Sciatic nerve (tissue), 2 donors: ENCODE measurements at regions not wholly inside any gene's neighbourhood (a gene's known extent, or its start where the extent isn't known, plus 50 kb on each side); places are given as distances from the start of the nearest gene placed in this dataset.
A peak's percentile ranks its signal among the peaks of the same experiment; 100 is the strongest.
"Not testable (repeated sequence)": the region's sequence is repeated elsewhere in the genome, so short reads cannot be mapped to it uniquely, and the experiment has no call there.

Source experiments
- ATAC-seq: fragments of 200-7000 bp; cut with Tn5 transposase; one replicate; pipeline ENCODE4 v1.9.1; 2020; ENCODE audit warnings: mild to moderate bottlenecking, moderate library complexity
- DNase-seq: peaks from one replicate; pipeline ENCODE4 v3.0.0-alpha.2; 2020; ENCODE audit warnings: low spot score
- intact Hi-C: fragments of 100-400 bp; cut with DNase I; formaldehyde crosslinking; loops from one replicate; pipeline ENCODE4 v1.14.2; 2022
- donor health status: DM: no; HTN: no; CAD: no.
- donor health status: DM: no; HTN: no; CAD: no.

DNA sequence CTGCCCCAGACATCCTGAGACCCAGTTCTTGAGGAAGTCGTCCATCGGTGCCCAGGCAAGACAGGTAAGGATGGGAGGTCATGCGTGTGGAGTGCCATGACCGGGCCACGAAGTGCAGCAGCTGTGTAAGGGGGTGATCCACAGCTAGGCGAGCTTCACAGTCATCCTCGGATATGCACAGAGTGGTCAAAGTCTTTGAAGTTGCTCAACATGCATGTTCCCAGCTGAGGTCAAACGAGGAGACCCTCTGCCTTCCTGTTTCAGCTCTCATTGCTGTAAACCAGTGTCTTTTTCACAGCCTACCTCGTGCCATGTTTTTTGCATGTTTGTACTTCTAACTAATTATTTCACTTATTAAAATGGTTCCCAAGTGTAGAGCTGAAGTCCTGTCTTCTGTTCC lies 109.9 kb upstream of the TBL1X start:
- DNase-seq (no peak), ATAC-seq (no peak)
- intact Hi-C loops, result no loop called here

DNA sequence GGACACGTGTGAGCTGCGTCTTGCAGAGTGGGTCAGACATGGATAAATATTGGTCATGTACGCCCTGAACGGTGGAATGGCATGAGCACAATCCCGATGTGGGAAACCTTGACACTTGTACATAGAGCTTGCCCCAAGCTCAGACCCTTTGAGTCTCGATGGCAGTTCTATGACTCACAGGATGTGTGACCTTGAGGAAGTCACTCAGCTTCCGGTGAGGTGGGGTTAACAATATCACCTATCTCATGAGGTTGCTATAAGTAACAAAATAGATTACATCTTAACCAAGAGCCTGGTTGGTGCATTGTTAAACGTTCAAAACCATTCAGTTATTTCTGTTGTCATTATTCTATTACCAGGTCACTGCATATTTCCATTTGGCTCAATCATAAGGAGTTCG lies 109.1 kb upstream of the TBL1X start:
- intact Hi-C loops, result no loop called here
- no peak for DNase-seq
- no peak for ATAC-seq

DNA sequence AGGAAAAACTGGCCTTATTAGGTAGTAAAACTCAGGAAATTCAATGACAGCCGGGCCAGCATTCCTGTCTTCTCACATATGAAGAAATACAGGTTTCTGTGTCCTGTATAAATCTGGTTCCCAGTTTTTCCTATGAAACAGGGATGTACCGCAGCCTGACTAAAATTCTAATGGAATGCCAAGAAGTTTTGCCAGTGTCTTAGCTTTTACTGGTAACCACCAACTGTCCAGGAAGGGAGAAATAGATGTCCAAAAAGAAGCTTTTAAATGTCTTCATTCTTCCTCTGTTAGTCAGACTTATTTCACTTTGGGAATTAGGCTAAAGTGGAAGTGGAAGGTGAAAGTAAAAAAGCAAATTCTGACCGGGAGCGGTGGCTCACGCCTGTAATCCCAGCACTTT lies 108.0 kb upstream of the TBL1X start:
- intact Hi-C loops, result no loop called here
- DNase-seq (no peak), ATAC-seq (no peak)

DNA sequence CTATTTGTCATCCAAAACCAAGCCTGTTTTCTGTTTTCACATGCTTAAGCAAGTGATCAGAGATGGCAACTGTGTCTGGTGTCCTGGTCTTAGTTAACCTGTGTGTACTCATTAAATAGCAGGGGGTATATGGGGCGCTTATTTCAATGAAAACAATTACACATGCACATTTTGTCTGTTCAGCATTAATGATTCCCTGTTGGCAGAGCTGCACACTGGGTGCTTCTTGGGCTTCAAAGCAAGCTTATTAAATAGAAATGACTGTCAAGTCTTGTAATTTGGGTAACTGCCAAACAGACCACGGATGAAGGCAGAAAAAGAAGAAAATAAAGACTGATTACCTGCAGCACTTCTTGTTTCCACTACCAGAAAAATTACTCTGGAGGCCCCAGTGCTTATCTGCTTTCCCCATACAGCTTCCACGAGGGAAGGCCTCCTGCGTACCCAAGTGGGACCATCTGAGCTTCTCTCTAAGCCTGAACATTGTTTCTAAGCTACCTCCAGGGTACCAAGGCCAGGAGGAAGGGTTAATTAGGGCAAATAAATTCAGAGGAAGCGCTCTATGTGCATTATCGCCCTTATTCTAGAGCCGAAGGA lies 107.2 kb upstream of the TBL1X start:
- DNase-seq (no peak), ATAC-seq (no peak)
- intact Hi-C loops, result no loop called here

- no peak for DNase-seq
- peak; percentile 15 for ATAC-seq
- intact Hi-C loops, result no loop called here
These were observed 102.4 kb upstream of the TBL1X start for GRCh38 chrX:9362363-9362928.

- DNase-seq (no peak), ATAC-seq (peak; percentile 36)
- intact Hi-C loops, result no loop called here
These were observed 97.4 kb upstream of the TBL1X start for GRCh38 chrX:9367421-9367820.

DNA sequence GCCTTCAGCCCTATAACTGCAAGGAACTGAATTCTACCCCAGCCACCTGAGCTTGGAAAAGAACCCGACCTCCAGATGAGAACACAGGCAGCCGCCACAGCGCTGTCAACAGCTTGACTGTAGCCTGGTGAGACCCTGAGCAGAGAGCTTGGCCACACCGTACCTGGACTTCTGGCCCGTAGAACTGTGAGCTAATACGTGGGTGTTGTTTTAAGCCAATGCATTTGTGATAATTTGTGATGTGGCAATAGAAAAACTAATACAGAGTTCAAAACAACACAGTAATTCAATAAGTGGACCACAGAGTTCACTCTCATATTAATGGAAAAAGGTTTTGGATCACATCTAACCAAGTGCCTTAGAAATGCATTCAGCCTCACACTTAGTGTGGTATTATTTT lies 96.6 kb upstream of the TBL1X start:
- no peak for DNase-seq
- intact Hi-C loops, result no loop called here
- ATAC-seq, result peak; percentile 25

DNA sequence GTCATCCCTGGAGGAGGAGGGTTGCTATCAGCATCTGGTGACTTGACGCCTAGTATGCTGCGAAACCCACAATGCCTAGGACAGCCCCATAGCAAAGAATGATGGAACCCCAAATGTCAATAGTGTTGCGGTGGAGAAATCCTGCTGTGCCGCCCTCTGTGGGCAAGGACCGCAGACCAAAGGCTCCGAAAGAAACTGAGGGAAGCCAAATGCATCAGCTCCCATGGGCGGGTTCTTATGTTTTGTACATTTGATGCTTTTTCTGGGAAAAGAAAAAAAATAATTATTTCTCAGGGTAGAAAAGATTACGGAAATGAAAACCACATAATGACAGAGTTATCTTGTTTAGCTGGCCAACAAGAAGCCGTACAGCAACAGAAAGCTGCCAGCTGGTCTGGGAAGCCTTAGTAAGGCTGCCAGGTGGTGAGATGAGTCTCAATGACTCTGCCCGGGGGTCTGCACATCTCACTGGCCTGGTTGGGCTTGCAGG lies 95.0 kb upstream of the TBL1X start:
- no peak for DNase-seq
- peak; percentile 29 for ATAC-seq
- intact Hi-C loops, result no loop called here

DNA sequence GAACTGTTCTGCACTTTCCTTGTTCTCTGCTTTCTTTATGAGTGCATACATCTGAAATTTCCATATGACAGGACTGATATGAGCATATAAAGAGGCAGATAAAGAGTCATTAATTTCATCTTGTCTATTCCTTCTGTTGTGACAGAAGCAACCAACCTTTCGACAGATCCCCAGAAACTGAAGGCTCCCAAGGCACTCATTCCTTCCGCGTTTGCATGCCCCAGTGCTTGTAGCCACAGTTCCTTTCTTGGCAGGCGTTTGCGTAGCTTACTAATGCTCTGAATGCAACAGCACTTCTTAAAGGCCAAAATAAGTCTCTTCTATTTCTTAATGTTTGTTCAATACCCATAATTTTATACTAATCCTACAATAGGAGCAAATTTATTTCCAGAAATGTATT lies 94.0 kb upstream of the TBL1X start:
- intact Hi-C loops, result no loop called here
- ATAC-seq (peak; percentile 36), DNase-seq (no peak)

- ATAC-seq (no peak), DNase-seq (no peak)
- intact Hi-C loops, result no loop called here
These were observed 92.0 kb upstream of the TBL1X start for GRCh38 chrX:9372866-9373265.

- DNase-seq (no peak), ATAC-seq (no peak)
- intact Hi-C loops, result no loop called here
These were observed 91.1 kb upstream of the TBL1X start for GRCh38 chrX:9373789-9374188.

- intact Hi-C loops, result no loop called here
- no peak for ATAC-seq
- DNase-seq, result no peak
These were observed 90.3 kb upstream of the TBL1X start for GRCh38 chrX:9374555-9374954.

- DNase-seq, result no peak
- ATAC-seq, result no peak
- intact Hi-C loops, result no loop called here
These were observed 88.7 kb upstream of the TBL1X start for GRCh38 chrX:9376111-9376510.

DNA sequence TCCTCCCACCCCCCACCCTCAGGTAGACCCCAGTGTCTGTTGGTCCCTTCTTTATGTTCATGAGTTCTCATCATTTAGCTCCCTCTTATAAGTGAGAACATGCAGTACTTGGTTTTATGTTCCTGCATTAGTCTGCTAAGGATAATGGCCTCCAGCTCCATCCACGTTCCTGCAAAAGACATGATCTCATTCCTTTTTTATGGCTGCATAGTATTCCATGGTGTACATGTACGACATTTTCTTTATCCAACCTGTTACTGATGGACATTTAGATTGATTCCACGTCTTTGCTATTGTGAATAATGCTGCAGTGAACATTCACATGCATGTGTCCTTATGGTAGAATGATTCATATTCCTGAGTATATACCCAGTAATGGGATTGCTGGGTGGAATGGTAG lies 87.6 kb upstream of the TBL1X start:
- ATAC-seq, intact Hi-C loops, DNase-seq: not testable (repeated sequence)

- intact Hi-C loops, result no loop called here
- no peak for ATAC-seq
- DNase-seq, result no peak
These were observed 85.7 kb upstream of the TBL1X start for GRCh38 chrX:9378980-9379696.

DNA sequence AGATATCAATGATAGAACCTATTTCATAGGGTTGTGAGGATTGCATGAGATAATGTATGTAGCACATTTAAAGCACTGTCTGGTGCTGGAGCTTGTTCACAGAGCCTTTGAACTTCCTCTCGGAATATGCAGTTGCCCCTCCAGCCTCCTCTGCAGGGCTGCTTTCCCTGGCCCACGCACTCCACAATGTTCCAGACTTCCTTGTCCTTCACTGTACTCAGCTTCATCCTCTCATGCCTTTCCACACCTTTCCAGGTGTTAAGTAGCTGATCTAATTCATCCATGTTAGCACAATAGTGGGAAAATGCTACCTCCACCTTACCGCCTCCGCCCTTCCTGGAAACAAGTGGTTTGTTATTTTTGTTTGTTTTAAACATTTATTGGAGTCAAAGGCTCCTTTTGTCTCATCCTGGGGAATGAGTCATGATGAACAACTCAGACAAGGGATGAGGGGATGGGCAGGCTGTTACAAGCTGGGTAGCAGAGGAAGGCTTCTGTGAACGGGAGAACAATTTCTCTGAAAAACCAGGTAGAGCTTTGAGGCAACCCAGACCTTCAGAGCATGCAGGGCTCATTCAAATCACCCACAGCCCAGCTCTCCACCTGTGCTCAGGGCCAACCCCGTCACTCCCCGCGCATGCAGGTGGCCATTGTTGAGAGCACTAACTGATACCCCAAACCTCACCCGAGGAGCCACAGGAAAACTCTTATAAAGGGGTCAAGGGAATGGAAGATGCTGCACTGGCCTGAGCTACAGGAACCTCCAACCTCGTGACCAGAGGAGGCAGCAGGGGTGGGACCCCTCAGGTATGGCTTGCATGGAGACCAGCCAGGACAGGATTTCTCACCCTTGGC lies 84.9 kb upstream of the TBL1X start:
- intact Hi-C loops, result no loop called here
- DNase-seq (no peak), ATAC-seq (no peak)

GRCh38 chrX:9383655-9384054 lies 81.2 kb upstream of the TBL1X start:
- intact Hi-C loops, result no loop called here
- DNase-seq, result no peak
- no peak for ATAC-seq

GRCh38 chrX:9388450-9388849 lies 76.4 kb upstream of the TBL1X start:
- ATAC-seq, result no peak
- no peak for DNase-seq
- intact Hi-C loops, result no loop called here

DNA sequence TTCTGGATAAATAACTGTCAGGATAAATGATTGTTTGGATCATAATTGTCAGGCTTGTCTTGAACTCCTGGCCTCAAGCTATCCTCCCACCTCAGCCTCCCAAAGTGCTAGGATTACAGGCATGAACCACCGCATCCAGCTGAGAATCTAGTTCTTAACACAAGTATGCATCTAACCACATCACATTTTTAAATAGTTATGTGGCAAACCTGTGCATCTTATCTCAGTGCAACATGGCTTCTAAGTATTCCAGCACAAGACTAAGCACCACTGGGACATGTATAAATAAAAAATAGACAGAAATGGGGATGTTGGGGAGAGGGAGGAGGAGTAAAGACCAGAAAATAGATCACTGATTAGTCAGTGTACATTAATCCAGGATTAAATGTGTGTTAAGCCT lies 74.7 kb upstream of the TBL1X start:
- ATAC-seq, result no peak
- DNase-seq, result no peak
- intact Hi-C loops, result no loop called here
